HFFc6 (cell line): ENCODE measurements at regions not wholly inside any gene's neighbourhood (a gene's known extent, or its start where the extent isn't known, plus 50 kb on each side); places are given as distances from the start of the nearest gene placed in this dataset.

Experiments used
- DNase-seq: peaks from one replicate; pipeline ENCODE4 v3.0.0-alpha.2; 2018
- H3K27ac Mint-ChIP-seq: 2 replicates; pipeline ENCODE4 v1.8.0; 2020; ENCODE audit warnings: mild to moderate bottlenecking, mixed read lengths
- H3K27me3 Mint-ChIP-seq: 2 replicates; pipeline ENCODE4 v1.8.0; 2021; ENCODE audit warnings: mild to moderate bottlenecking, moderate library complexity, mixed read lengths; ENCODE audit not compliant: insufficient read depth
- H3K36me3 Mint-ChIP-seq: 2 replicates; pipeline ENCODE4 v1.8.0; 2021; ENCODE audit warnings: low read depth, mixed read lengths
- H3K4me1 Mint-ChIP-seq: 2 replicates; pipeline ENCODE4 v1.8.0; 2020; ENCODE audit warnings: low read depth, mixed read lengths
- H3K4me3 Mint-ChIP-seq: 2 replicates; pipeline ENCODE4 v1.8.0; 2020; ENCODE audit warnings: mild to moderate bottlenecking, moderate library complexity, mixed read lengths
- H3K9me3 Mint-ChIP-seq: 2 replicates; pipeline ENCODE4 v1.8.0; 2020; ENCODE audit warnings: mild to moderate bottlenecking, mixed read lengths
- CTCF ChIP-seq: fragments of 200-600 bp; sonication (generic); IDR thresholded peaks from 2 replicates; pipeline ENCODE4 v1.5.0; 2021; ENCODE audit warnings: antibody characterized with exemption, mild to moderate bottlenecking

- peak overlapping the region; percentile 38; the same call in 1 of the 2 replicates for H3K27ac Mint-ChIP-seq
- peak; percentile 18; the same call in 1 of the 2 replicates for TF ChIP-seq CTCF
- peak; percentile 65 for DNase-seq
Observed at GRCh38 chr5:168086104-168086610, 205.3 kb upstream of the WWC1 start.

DNA sequence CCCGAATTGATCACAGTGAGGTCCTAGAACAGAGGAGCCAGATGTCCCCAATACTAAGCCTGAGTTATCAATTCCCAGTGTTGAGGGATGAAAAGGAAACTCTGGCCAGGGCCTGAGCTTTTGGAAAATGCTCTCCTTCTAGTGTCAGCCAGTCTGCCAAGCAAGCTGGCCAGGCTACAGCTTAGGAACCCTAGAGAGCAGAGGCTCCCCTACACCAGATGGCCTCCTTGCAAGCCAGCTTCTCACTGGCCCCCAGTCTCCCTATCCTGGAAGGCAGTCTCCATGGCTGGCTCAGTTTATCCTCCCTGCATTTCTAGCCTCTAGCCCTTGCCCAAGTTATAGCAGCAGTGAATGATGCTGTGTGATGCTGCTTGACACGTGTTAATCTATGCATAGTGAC, 204.7 kb upstream of the WWC1 start:
- no peaks in the 10 kb centered on the region for H3K36me3 Mint-ChIP-seq
- H3K4me1 Mint-ChIP-seq, result peaks cover 34% of the 10 kb centered on the region
- DNase-seq, result no peak
- peak overlapping the region; percentile 52; the same call in 1 of the 2 replicates for H3K4me3 Mint-ChIP-seq
- H3K27me3 Mint-ChIP-seq, result peaks cover 8% of the 10 kb centered on the region
- no peak overlapping the region for H3K27ac Mint-ChIP-seq
- 0 out of 2 replicates have a peak, but pooled peaks have one; percentile 1 for TF ChIP-seq CTCF
- H3K9me3 Mint-ChIP-seq, result no peaks in the 10 kb centered on the region

More at GRCh38 chr5:168086104-168086610, 205.3 kb upstream of the WWC1 start:
- Mint-ChIP-seq H3K9me3 (no peaks in the 10 kb centered on the region), H3K36me3 (no peaks in the 10 kb centered on the region), H3K27me3 (peaks cover 13% of the 10 kb centered on the region), H3K4me3 (peak overlapping the region; percentile 52), H3K4me1 (peaks cover 34% of the 10 kb centered on the region)

GRCh38 chr5:168088410-168089173, 202.9 kb upstream of the WWC1 start:
- Mint-ChIP-seq H3K27ac (no peak overlapping the region), H3K9me3 (no peaks in the 10 kb centered on the region), H3K4me1 (peaks cover 45% of the 10 kb centered on the region), H3K36me3 (no peaks in the 10 kb centered on the region), H3K4me3 (no peak overlapping the region), H3K27me3 (no peaks in the 10 kb centered on the region; the same call in 1 of the 2 replicates)
- no peak for TF ChIP-seq CTCF
- no peak for DNase-seq

DNA sequence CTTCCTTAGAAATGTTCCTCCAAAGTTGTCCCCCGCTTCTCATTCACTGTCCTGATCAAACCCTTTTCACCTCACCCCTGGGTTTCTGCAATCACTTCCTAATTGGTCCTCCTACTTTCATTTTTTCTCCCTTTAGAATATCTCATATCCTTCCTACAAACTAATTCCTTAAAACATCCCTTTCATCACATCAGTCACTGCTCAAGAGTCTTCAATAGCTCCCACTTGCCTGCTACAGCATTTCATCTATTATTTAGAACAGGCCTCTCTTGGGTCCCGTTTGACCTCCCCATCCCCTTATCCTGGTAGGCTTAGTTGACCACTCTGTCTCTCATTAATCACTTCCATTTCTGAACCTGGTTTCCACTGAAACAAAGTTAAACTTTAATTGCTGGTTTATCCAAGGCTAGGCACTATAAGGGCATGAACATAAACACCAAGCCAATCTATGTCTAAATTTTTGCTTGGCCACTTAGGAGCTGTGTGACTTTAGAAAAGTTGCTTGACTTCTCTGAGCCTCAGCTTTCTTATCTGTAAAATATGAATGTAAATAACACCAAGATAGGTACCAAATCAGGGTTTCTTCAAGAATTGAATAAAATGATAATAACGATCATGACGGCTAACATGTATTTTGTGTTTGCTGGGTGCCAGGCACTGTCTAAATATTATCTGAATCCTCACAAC, 202.1 kb upstream of the WWC1 start:
- Mint-ChIP-seq H3K27ac (no peak overlapping the region), H3K4me1 (peaks cover 52% of the 10 kb centered on the region), H3K4me3 (no peak overlapping the region), H3K27me3 (no peaks in the 10 kb centered on the region; the same call in 1 of the 2 replicates), H3K36me3 (no peaks in the 10 kb centered on the region), H3K9me3 (no peaks in the 10 kb centered on the region)
- TF ChIP-seq CTCF, result no peak
- DNase-seq, result no peak

GRCh38 chr5:168092209-168093185, 198.9 kb upstream of the WWC1 start:
- no peaks in the 10 kb centered on the region for H3K36me3 Mint-ChIP-seq
- H3K4me3 Mint-ChIP-seq, result no peak overlapping the region
- no peak for TF ChIP-seq CTCF
- no peak for DNase-seq
- no peaks in the 10 kb centered on the region; the same call in none of the 2 replicates for H3K27me3 Mint-ChIP-seq
- H3K4me1 Mint-ChIP-seq, result peaks cover 28% of the 10 kb centered on the region
- H3K27ac Mint-ChIP-seq, result no peak overlapping the region
- H3K9me3 Mint-ChIP-seq, result no peaks in the 10 kb centered on the region
